Panc1 (cell line): ENCODE measurements at regions not wholly inside any gene's neighbourhood (a gene's known extent, or its start where the extent isn't known, plus 50 kb on each side); places are given as distances from the start of the nearest gene placed in this dataset.

Source experiments
- ATAC-seq: fragments of 200-7000 bp; cut with Tn5 transposase; 2 replicates; pipeline ENCODE4 v1.9.1; 2020; ENCODE audit warnings: mild to moderate bottlenecking, moderate library complexity
- BruUV-seq: library from RNA; stranded (reverse); fragments of 400-500 nt; replicated peaks from 2 replicates; lab custom pipeline; 2021; lab: Mats Ljungman, UMichigan
- CTCF ChIA-PET: fragments of 300-600 bp; sonication (Branson Sonifier 250); formaldehyde crosslinking; loops from one replicate; lab custom pipeline; 2022; ENCODE audit warnings: antibody characterized with exemption; lab: Charles Lee
- POLR2A ChIA-PET: fragments of 300-600 bp; sonication (Branson Sonifier 250); formaldehyde crosslinking; loops from one replicate; lab custom pipeline; 2022; ENCODE audit warnings: antibody characterized with exemption; lab: Charles Lee
- DNase-seq: peaks from one replicate; pipeline ENCODE4 v3.0.0-alpha.2; 2010; ENCODE audit warnings: low read depth, low spot score
- H3K27ac ChIP-seq: 2 replicates; pipeline ENCODE4 v1.5.1; 2011; ENCODE audit warnings: mild to moderate bottlenecking, low read length, inconsistent platforms
- H3K27me3 ChIP-seq: fragments of 200-500 bp; sonication (Bioruptor generic); 2 replicates; pipeline ENCODE4 v1.6.0; 2014; ENCODE audit warnings: low read length, inconsistent platforms; ENCODE audit not compliant: control insufficient read depth, insufficient read depth
- H3K36me3 ChIP-seq: fragments of 200-500 bp; sonication (Bioruptor generic); 2 replicates; pipeline ENCODE4 v1.5.1; 2014; ENCODE audit warnings: inconsistent platforms, mild to moderate bottlenecking, low read length, moderate library complexity; ENCODE audit not compliant: control insufficient read depth, insufficient read depth
- H3K4me1 ChIP-seq: 2 replicates; pipeline ENCODE4 v1.5.1; 2011; ENCODE audit warnings: inconsistent platforms, mild to moderate bottlenecking, low read length, moderate library complexity; ENCODE audit not compliant: control insufficient read depth, insufficient read depth
- H3K4me3 ChIP-seq, 2 experiments: 2 replicates each; pipeline ENCODE4 v1.5.1; 2011 to 2012; ENCODE audit warnings: low read depth in 2 of 2, low read length in 2 of 2, mild to moderate bottlenecking in 2 of 2, inconsistent platforms in 1 of 2, moderate library complexity in 1 of 2
- H3K9me3 ChIP-seq: fragments of 200-500 bp; sonication (Bioruptor generic); 2 replicates; pipeline ENCODE4 v1.5.1; 2014; ENCODE audit warnings: low read depth, mild to moderate bottlenecking, inconsistent platforms, low read length, moderate library complexity; ENCODE audit not compliant: control insufficient read depth, insufficient read depth
- POLR2AphosphoS5 ChIP-seq: IDR thresholded peaks from 2 replicates; pipeline ENCODE4 v1.6.1; 2012; ENCODE audit warnings: mild to moderate bottlenecking, low read depth, low read length, moderate library complexity
- SIN3A ChIP-seq: IDR thresholded peaks from 2 replicates; pipeline ENCODE4 v1.6.1; 2012; ENCODE audit warnings: low read depth, mild to moderate bottlenecking, low read length, moderate library complexity, borderline replicate concordance; ENCODE audit not compliant: insufficient read depth
- TCF7L2 ChIP-seq: IDR thresholded peaks from 2 replicates; pipeline ENCODE4 v1.6.1; 2011; ENCODE audit warnings: mild to moderate bottlenecking, low read depth, low read length, inconsistent platforms
- in situ Hi-C: cut with HindIII; loops from 2 replicates; pipeline ENCODE4 v1.10.0; 2016; ENCODE audit warnings: low sequenced_read_pairs, low pct_unique_long_range_greater_than_20kb
- intact Hi-C: fragments of 100-400 bp; cut with micrococcal nuclease; formaldehyde crosslinking; loops from one replicate; pipeline ENCODE4 v1.10.0; 2022; ENCODE audit not compliant: unreplicated experiment
- TF ChIP-seq, protein P1 (sequence below): fragments of 450-650 bp; IDR thresholded peaks from 2 replicates; pipeline ENCODE4 v1.5.1; 2017; ENCODE audit warnings: mild to moderate bottlenecking
- TF ChIP-seq, protein P2 (sequence below), 2 experiments: IDR thresholded peaks; 2 replicates each; pipeline ENCODE4 v1.6.1; 2011 to 2012; ENCODE audit warnings: low read depth in 2 of 2, control low read depth in 1 of 2, low read length in 1 of 2, mild to moderate bottlenecking in 1 of 2, moderate library complexity in 1 of 2; ENCODE audit not compliant: insufficient read depth in 1 of 2

DNA sequence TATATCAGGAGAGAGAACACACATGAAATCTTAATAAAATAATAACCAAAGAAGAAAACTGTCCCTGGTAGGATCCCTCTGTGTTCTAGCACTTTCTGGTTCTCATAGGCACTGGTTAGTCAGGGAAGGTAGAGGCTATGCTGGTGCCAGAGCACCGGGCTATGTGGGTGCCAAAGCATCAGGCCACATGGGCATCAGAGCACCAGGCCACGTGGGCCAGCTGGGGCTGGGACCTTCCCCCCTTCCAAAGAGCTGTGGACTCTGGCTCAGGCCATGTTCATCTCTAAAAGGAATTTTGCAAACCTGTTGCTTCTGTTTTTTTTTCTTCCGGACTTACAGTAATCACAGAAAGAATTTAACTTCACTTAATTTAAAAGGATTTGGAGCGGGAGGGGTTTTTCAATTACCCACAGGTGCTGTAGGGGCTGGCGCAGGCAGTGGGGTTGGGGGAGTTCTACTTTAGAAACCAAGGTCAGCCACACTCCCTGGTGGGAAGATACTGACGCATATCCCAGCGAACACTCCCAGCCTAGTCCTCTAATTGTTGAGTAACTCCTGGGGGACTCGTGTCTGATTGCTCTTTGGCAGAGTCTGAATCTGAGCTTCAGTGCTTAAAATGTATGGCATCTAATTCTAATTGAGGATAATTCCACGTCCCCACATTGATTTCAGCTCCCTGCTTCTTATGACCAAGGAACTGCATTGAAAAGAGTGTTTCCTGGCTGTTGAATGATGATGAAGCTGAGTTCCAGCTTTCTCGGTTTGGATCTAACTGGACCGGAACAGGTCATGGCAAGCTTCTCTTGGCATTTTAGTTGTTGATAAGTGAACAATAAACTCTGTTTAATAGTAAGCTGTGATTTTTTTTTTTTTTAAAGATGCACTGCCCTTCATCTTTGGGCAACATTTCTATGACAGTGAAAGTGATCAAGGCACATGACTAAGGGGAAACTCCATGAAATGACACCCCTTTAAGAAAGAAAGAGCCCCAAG lies 110.7 kb upstream of the FZD8 start:
- Histone ChIP-seq H3K27me3 (no peaks in the 10 kb centered on the region), H3K9me3 (no peaks in the 10 kb centered on the region), H3K36me3 (no peaks in the 10 kb centered on the region), H3K27ac (no peak overlapping the region), H3K4me1 (no peaks in the 10 kb centered on the region), H3K4me3 (no peak overlapping the region)
- in situ Hi-C loops (no loop called here), intact Hi-C loops (no loop called here)
- DNase-seq (no peak), ATAC-seq (no peak)
- ChIA-PET POLR2A (interaction anchor here (0.6 kb wide), 1 partner anchor 68 kb away, joined by 3 read pairs; no protein-coding TSS in a partner anchor), CTCF (no interaction called here)
- no TSS peak for BruUV-seq
- TF ChIP-seq, protein P1, sequence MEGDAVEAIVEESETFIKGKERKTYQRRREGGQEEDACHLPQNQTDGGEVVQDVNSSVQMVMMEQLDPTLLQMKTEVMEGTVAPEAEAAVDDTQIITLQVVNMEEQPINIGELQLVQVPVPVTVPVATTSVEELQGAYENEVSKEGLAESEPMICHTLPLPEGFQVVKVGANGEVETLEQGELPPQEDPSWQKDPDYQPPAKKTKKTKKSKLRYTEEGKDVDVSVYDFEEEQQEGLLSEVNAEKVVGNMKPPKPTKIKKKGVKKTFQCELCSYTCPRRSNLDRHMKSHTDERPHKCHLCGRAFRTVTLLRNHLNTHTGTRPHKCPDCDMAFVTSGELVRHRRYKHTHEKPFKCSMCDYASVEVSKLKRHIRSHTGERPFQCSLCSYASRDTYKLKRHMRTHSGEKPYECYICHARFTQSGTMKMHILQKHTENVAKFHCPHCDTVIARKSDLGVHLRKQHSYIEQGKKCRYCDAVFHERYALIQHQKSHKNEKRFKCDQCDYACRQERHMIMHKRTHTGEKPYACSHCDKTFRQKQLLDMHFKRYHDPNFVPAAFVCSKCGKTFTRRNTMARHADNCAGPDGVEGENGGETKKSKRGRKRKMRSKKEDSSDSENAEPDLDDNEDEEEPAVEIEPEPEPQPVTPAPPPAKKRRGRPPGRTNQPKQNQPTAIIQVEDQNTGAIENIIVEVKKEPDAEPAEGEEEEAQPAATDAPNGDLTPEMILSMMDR: no peak
- TF ChIP-seq, protein P2, sequence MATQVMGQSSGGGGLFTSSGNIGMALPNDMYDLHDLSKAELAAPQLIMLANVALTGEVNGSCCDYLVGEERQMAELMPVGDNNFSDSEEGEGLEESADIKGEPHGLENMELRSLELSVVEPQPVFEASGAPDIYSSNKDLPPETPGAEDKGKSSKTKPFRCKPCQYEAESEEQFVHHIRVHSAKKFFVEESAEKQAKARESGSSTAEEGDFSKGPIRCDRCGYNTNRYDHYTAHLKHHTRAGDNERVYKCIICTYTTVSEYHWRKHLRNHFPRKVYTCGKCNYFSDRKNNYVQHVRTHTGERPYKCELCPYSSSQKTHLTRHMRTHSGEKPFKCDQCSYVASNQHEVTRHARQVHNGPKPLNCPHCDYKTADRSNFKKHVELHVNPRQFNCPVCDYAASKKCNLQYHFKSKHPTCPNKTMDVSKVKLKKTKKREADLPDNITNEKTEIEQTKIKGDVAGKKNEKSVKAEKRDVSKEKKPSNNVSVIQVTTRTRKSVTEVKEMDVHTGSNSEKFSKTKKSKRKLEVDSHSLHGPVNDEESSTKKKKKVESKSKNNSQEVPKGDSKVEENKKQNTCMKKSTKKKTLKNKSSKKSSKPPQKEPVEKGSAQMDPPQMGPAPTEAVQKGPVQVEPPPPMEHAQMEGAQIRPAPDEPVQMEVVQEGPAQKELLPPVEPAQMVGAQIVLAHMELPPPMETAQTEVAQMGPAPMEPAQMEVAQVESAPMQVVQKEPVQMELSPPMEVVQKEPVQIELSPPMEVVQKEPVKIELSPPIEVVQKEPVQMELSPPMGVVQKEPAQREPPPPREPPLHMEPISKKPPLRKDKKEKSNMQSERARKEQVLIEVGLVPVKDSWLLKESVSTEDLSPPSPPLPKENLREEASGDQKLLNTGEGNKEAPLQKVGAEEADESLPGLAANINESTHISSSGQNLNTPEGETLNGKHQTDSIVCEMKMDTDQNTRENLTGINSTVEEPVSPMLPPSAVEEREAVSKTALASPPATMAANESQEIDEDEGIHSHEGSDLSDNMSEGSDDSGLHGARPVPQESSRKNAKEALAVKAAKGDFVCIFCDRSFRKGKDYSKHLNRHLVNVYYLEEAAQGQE (IDR thresholded peaks at IDR 0.05; ENCODE audit: insufficient read depth in 1 of 2, low read depth in 2 of 2, low read length in 1 of 2): no peak
- no peak for TF ChIP-seq TCF7L2

DNA sequence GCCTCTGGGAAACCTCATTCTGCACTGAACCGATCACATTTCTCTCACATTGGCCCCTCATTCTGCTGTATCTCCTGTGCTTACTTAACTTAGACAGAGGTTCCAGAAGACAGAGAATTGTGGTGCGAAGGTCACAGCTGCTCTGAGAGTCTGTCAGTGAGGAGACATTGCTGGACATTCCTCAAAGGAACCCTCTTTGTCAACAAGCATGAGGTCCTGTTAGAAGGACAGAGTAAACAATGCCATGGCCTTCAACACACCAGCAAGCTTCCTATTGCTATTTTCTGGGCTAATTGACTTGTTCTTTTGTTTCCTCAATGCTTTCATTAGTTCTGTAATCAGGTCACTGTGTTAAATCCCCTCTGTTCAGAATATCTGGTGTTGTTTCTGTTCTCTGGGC lies 109.3 kb upstream of the FZD8 start:
- DNase-seq (no peak), ATAC-seq (no peak)
- in situ Hi-C loops: no loop called here
- Histone ChIP-seq H3K27me3 (no peaks in the 10 kb centered on the region), H3K36me3 (no peaks in the 10 kb centered on the region), H3K9me3 (no peaks in the 10 kb centered on the region), H3K4me3 (no peak overlapping the region), H3K27ac (no peak overlapping the region), H3K4me1 (no peaks in the 10 kb centered on the region)
- ChIA-PET POLR2A (interaction anchor here (0.6 kb wide), 1 partner anchor 377 kb away, joined by 8 read pairs; no protein-coding TSS in a partner anchor), CTCF (no interaction called here)
- intact Hi-C loops: no loop called here
- BruUV-seq: no TSS peak
- TF ChIP-seq, protein P1: no peak
- no peak for TF ChIP-seq SIN3A
- TF ChIP-seq, protein P2 (IDR thresholded peaks at IDR 0.05; ENCODE audit: insufficient read depth in 1 of 2, low read depth in 2 of 2, low read length in 1 of 2): no peak
- no peak for TF ChIP-seq POLR2AphosphoS5
- TF ChIP-seq TCF7L2: no peak
